ENCODE measurements at regions not wholly inside any gene's neighbourhood (a gene's known extent, or its start where the extent isn't known, plus 50 kb on each side); places are given as distances from the start of the nearest gene placed in this dataset.

- DNase-seq (ENCODE audit: low spot score in 2 of 2), result no peak
- intact Hi-C loops (cut with DNase I; ENCODE audit: low total_unique reads), result no loop called here
- TF ChIP-seq POLR2A (IDR thresholded peaks at IDR 0.05) (no peak), CTCF (IDR thresholded peaks at IDR 0.05) (no peak)
- no peak overlapping the region for H3K4me3 ChIP-seq (ENCODE audit: low read depth, poor library complexity, severe bottlenecking)
- WGBS, 2 donors, result 81 to 91% methylated on average over 2 of the region's 2 CpGs
Measured at GRCh38 chr1:56399326-56399725, 180.0 kb downstream of the PLPP3 start.

- H3K4me3 ChIP-seq (ENCODE audit: low read depth, poor library complexity, severe bottlenecking), result no peak overlapping the region
- TF ChIP-seq POLR2A (IDR thresholded peaks at IDR 0.05) (no peak), CTCF (IDR thresholded peaks at IDR 0.05) (no peak)
- no peak for DNase-seq (ENCODE audit: low spot score in 2 of 2)
- 47 to 74% methylated on average over 2 of the region's 2 CpGs for WGBS, 2 donors
- intact Hi-C loops (cut with DNase I; ENCODE audit: low total_unique reads), result no loop called here
Measured at GRCh38 chr1:56397811-56398231, 181.5 kb downstream of the PLPP3 start.

GRCh38 chr1:56397409-56397808 lies 182.0 kb downstream of the PLPP3 start:
- H3K4me3 ChIP-seq (ENCODE audit: low read depth, poor library complexity, severe bottlenecking), result no peak overlapping the region
- peak in 1 of 2 donors; percentile 31 for DNase-seq (ENCODE audit: low spot score in 2 of 2)
- 57 to 61% methylated on average over 2 of the region's 2 CpGs for WGBS, 2 donors
- intact Hi-C loops (cut with DNase I; ENCODE audit: low total_unique reads), result no loop called here
- no peak for TF ChIP-seq POLR2A (IDR thresholded peaks at IDR 0.05)
- no peak for TF ChIP-seq CTCF (IDR thresholded peaks at IDR 0.05)

- intact Hi-C loops (cut with DNase I; ENCODE audit: low total_unique reads), result no loop called here
- no peak for TF ChIP-seq POLR2A (IDR thresholded peaks at IDR 0.05)
- TF ChIP-seq CTCF (IDR thresholded peaks at IDR 0.05), result no peak
- no peak for DNase-seq (ENCODE audit: low spot score in 2 of 2)
- WGBS, 2 donors, result 54 to 69% methylated on average over 4 of the region's 4 CpGs
- no peak overlapping the region for H3K4me3 ChIP-seq (ENCODE audit: low read depth, poor library complexity, severe bottlenecking)
Measured at GRCh38 chr1:56396581-56396980, 182.8 kb downstream of the PLPP3 start.

GRCh38 chr1:56395776-56396175 lies 183.6 kb downstream of the PLPP3 start:
- TF ChIP-seq CTCF (IDR thresholded peaks at IDR 0.05), result no peak
- TF ChIP-seq POLR2A (IDR thresholded peaks at IDR 0.05), result no peak
- intact Hi-C loops (cut with DNase I; ENCODE audit: low total_unique reads), result no loop called here

GRCh38 chr1:56394298-56394697 lies 185.1 kb downstream of the PLPP3 start:
- DNase-seq (ENCODE audit: low spot score in 2 of 2), result peak in 1 of 2 donors; percentile 84
- TF ChIP-seq POLR2A (IDR thresholded peaks at IDR 0.05), result no peak
- TF ChIP-seq CTCF (IDR thresholded peaks at IDR 0.05), result no peak
- WGBS, 2 donors, result 56 to 58% methylated on average over 6 of the region's 6 CpGs
- intact Hi-C loops (cut with DNase I; ENCODE audit: low total_unique reads), result no loop called here
- no peak overlapping the region for H3K4me3 ChIP-seq (ENCODE audit: low read depth, poor library complexity, severe bottlenecking)

More at GRCh38 chr1:56395776-56396175, 183.6 kb downstream of the PLPP3 start:
- DNase-seq (ENCODE audit: low spot score in 2 of 2), result no peak
- WGBS, 2 donors, result 88 to 92% methylated on average over 2 of the region's 2 CpGs
- H3K4me3 ChIP-seq (ENCODE audit: low read depth, poor library complexity, severe bottlenecking), result no peak overlapping the region

All from lower leg skin (tissue), 4 donors.